Keratinocyte (primary cell): ENCODE measurements at regions not wholly inside any gene's neighbourhood (a gene's known extent, or its start where the extent isn't known, plus 50 kb on each side); places are given as distances from the start of the nearest gene placed in this dataset.

Experiments used
- DNase-seq: peaks from one replicate; pipeline ENCODE4 v3.0.0-alpha.2; 2011; ENCODE audit warnings: low read depth, missing footprints, low spot score
- FAIRE-seq: peaks from 2 replicates; lab custom pipeline; 2011; peaks lifted over from hg19 to GRCh38; lab: Jason Lieb, UNC
- H2AFZ ChIP-seq: 2 replicates; pipeline ENCODE4 v1.6.0; 2012; ENCODE audit warnings: low read length, control low read depth, inconsistent platforms; ENCODE audit not compliant: control insufficient read depth
- H3K27ac ChIP-seq: 2 replicates; pipeline ENCODE4 v1.5.1; 2011; ENCODE audit warnings: low read length; ENCODE audit not compliant: control insufficient read depth, insufficient read depth
- H3K27me3 ChIP-seq: 3 replicates; pipeline ENCODE4 v1.6.0; 2011; ENCODE audit warnings: low read length; ENCODE audit not compliant: control insufficient read depth, insufficient read depth; ENCODE audit errors: extremely low read depth
- H3K36me3 ChIP-seq, 2 experiments: 2 replicates in 1 of 2; 3 replicates in 1 of 2; pipeline ENCODE4 v1.5.1; 2011; ENCODE audit warnings: low read length in 2 of 2, mild to moderate bottlenecking in 1 of 2; ENCODE audit not compliant: control insufficient read depth in 2 of 2, insufficient read depth in 2 of 2; ENCODE audit errors: extremely low read depth in 1 of 2
- H3K4me1 ChIP-seq: 3 replicates; pipeline ENCODE4 v1.5.1; 2011; ENCODE audit warnings: low read length; ENCODE audit not compliant: control insufficient read depth, insufficient read depth; ENCODE audit errors: extremely low read depth
- H3K4me2 ChIP-seq: 3 replicates; pipeline ENCODE4 v1.6.0; 2011; ENCODE audit warnings: low read depth, low read length; ENCODE audit not compliant: control insufficient read depth, insufficient read depth; ENCODE audit errors: extremely low read depth
- H3K4me3 ChIP-seq, 3 experiments: fragments of 200-600 bp in 1 of 3; sonication (generic) in 1 of 3; 2 replicates in 2 of 3; 3 replicates in 1 of 3; pipeline ENCODE4 v1.5.1; 2011 to 2016; ENCODE audit warnings: low read length in 3 of 3, mild to moderate bottlenecking in 3 of 3, control low read depth in 2 of 3, inconsistent platforms in 1 of 3, low read depth in 1 of 3, mixed read lengths in 1 of 3, mixed run types in 1 of 3, moderate library complexity in 1 of 3; ENCODE audit not compliant: control insufficient read depth in 2 of 3, insufficient read depth in 2 of 3; ENCODE audit errors: extremely low read depth in 1 of 3
- H3K79me2 ChIP-seq: 2 replicates; pipeline ENCODE4 v1.6.0; 2012; ENCODE audit warnings: low read length; ENCODE audit not compliant: control insufficient read depth, insufficient read depth
- H3K9ac ChIP-seq: 3 replicates; pipeline ENCODE4 v1.6.0; 2011; ENCODE audit warnings: low read length; ENCODE audit not compliant: control insufficient read depth, insufficient read depth; ENCODE audit errors: extremely low read depth
- H3K9me1 ChIP-seq: 3 replicates; pipeline ENCODE4 v1.6.0; 2011; ENCODE audit warnings: low read length; ENCODE audit not compliant: control insufficient read depth, insufficient read depth; ENCODE audit errors: extremely low read depth
- H3K9me3 ChIP-seq: 2 replicates; pipeline ENCODE4 v1.5.1; 2012; ENCODE audit warnings: low read depth, low read length; ENCODE audit not compliant: control insufficient read depth
- H4K20me1 ChIP-seq: 3 replicates; pipeline ENCODE4 v1.6.0; 2011; ENCODE audit warnings: low read length; ENCODE audit not compliant: control insufficient read depth, insufficient read depth; ENCODE audit errors: extremely low read depth
- EZH2 ChIP-seq: IDR thresholded peaks from one replicate; pipeline ENCODE4 v1.6.1; 2012; ENCODE audit warnings: inconsistent platforms, mild to moderate bottlenecking, low read length, moderate library complexity
- dilution Hi-C: fragments of 300-500 bp; cut with MboI; formaldehyde crosslinking; loops from one replicate; pipeline ENCODE4 v1.7.0; 2020; ENCODE audit warnings: low sequenced_read_pairs; ENCODE audit not compliant: extremely low pct_ligation_motif_present
- TF ChIP-seq, protein P1 (sequence below), 3 experiments: IDR thresholded peaks in 1 of 3; conservative IDR thresholded peaks in 1 of 3; optimal IDR thresholded peaks in 1 of 3; 2 replicates in 2 of 3; 3 replicates in 1 of 3; pipeline versions ENCODE3 to v1.5.1; 2011; ENCODE audit warnings: low read length in 3 of 3, mild to moderate bottlenecking in 3 of 3, moderate library complexity in 2 of 3, control low read depth in 1 of 3, inconsistent platforms in 1 of 3; ENCODE audit not compliant: insufficient read depth in 2 of 3; ENCODE audit errors: extremely low read depth in 1 of 3

DNA sequence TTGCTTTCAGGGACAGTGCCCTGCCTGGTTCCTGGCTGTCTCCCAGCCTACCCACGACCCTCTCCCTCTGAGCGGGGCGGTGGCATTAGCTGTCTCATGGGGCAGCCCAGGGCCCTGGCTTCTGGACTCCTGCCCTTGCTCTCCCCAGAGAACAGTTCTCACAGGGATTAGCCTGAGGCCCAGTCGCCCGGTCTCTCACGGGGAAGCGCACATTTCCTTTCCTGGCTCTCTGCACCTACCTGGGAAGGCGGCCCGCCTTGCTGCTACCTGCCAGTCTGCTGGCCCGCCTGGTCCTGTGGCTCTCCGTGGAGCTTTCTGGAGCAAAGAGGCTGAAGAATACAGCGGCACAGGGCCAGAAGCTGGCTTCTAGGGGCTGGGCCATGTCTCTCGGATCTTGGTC is 128.4 kb downstream of the FHDC1 start:
- Histone ChIP-seq H3K27ac (no peak overlapping the region), H3K4me1 (no peaks in the 10 kb centered on the region), H3K27me3 (no peaks in the 10 kb centered on the region), H3K9me1 (no peaks in the 10 kb centered on the region), H3K4me2 (no peak overlapping the region), H3K4me3 (no peak overlapping the region), H4K20me1 (no peaks in the 10 kb centered on the region), H3K9ac (no peak overlapping the region), H3K9me3 (no peaks in the 10 kb centered on the region), H3K79me2 (no peaks in the 10 kb centered on the region), H2AFZ (peak overlapping the region; percentile 26), H3K36me3 (no peaks in the 10 kb centered on the region)
- FAIRE-seq (no peak), DNase-seq (no peak)
- dilution Hi-C loops, result no loop called here
- TF ChIP-seq, protein P1, sequence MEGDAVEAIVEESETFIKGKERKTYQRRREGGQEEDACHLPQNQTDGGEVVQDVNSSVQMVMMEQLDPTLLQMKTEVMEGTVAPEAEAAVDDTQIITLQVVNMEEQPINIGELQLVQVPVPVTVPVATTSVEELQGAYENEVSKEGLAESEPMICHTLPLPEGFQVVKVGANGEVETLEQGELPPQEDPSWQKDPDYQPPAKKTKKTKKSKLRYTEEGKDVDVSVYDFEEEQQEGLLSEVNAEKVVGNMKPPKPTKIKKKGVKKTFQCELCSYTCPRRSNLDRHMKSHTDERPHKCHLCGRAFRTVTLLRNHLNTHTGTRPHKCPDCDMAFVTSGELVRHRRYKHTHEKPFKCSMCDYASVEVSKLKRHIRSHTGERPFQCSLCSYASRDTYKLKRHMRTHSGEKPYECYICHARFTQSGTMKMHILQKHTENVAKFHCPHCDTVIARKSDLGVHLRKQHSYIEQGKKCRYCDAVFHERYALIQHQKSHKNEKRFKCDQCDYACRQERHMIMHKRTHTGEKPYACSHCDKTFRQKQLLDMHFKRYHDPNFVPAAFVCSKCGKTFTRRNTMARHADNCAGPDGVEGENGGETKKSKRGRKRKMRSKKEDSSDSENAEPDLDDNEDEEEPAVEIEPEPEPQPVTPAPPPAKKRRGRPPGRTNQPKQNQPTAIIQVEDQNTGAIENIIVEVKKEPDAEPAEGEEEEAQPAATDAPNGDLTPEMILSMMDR (optimal IDR thresholded peaks at IDR 0.05 in 1 of 3, IDR thresholded peaks at IDR 0.05 in 1 of 3, conservative IDR thresholded peaks at IDR 0.05 in 1 of 3; ENCODE audit: extremely low read depth in 1 of 3, insufficient read depth in 2 of 3, low read length in 3 of 3), result no peak
- no peak for TF ChIP-seq EZH2

DNA sequence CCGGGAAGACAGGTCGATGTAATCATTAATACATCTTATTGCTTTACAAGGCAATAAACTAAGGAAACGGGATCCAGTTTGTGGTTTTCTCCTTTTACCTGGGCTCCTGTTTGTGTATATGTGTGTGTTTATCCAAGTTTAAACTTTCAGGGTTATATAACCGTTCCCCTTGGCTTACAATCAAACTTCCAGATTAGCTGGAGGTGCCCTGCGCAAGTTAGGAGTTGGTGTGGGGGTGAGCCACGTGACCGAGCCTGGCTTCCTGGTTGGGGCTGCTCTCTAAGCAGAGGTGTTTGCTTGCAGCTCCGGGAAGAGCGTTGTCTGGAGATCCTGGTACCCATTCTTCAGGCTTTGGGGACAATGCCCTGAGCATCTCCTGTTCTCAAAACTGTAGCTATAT is 129.2 kb downstream of the FHDC1 start:
- TF ChIP-seq EZH2, result no peak
- TF ChIP-seq, protein P1 (optimal IDR thresholded peaks at IDR 0.05 in 1 of 3, IDR thresholded peaks at IDR 0.05 in 1 of 3, conservative IDR thresholded peaks at IDR 0.05 in 1 of 3; ENCODE audit: extremely low read depth in 1 of 3, insufficient read depth in 2 of 3, low read length in 3 of 3), result no peak
- DNase-seq (no peak), FAIRE-seq (no peak)
- Histone ChIP-seq H3K4me3 (no peak overlapping the region), H3K4me2 (no peak overlapping the region), H3K9ac (no peak overlapping the region), H3K4me1 (no peaks in the 10 kb centered on the region), H3K9me3 (no peaks in the 10 kb centered on the region), H3K27ac (no peak overlapping the region), H3K36me3 (no peaks in the 10 kb centered on the region), H3K9me1 (no peaks in the 10 kb centered on the region), H3K79me2 (no peaks in the 10 kb centered on the region), H3K27me3 (no peaks in the 10 kb centered on the region), H2AFZ (no peak overlapping the region), H4K20me1 (no peaks in the 10 kb centered on the region)
- dilution Hi-C loops, result no loop called here
